DND-41 (cell line): ENCODE measurements at regions not wholly inside any gene's neighbourhood (a gene's known extent, or its start where the extent isn't known, plus 50 kb on each side); places are given as distances from the start of the nearest gene placed in this dataset.

Experiments used
- ATAC-seq: fragments of 200-7000 bp; cut with Tn5 transposase; 3 replicates; pipeline ENCODE4 v1.9.1; 2021; ENCODE audit warnings: low read depth; ENCODE audit not compliant: insufficient read depth
- DNase-seq: peaks from one replicate; pipeline ENCODE4 v3.0.0-alpha.2; 2020
- H2AFZ ChIP-seq: 2 replicates; pipeline ENCODE4 v1.6.0; 2012; ENCODE audit warnings: low read depth, low read length
- H3K27ac ChIP-seq: 2 replicates; pipeline ENCODE4 v1.5.1; 2012; ENCODE audit warnings: low read length, inconsistent platforms
- H3K27me3 ChIP-seq: fragments of 200-600 bp; sonication (generic); 2 replicates; pipeline ENCODE4 v1.6.0; 2012; ENCODE audit warnings: low read length, mild to moderate bottlenecking, inconsistent platforms; ENCODE audit not compliant: insufficient read depth, poor library complexity
- H3K36me3 ChIP-seq: 2 replicates; pipeline ENCODE4 v1.5.1; 2012; ENCODE audit warnings: low read length, inconsistent platforms; ENCODE audit not compliant: insufficient read depth
- H3K4me1 ChIP-seq: 2 replicates; pipeline ENCODE4 v1.5.1; 2012; ENCODE audit warnings: mild to moderate bottlenecking, low read length; ENCODE audit not compliant: insufficient read depth
- H3K4me2 ChIP-seq: 2 replicates; pipeline ENCODE4 v1.6.0; 2012; ENCODE audit warnings: mild to moderate bottlenecking, moderate library complexity, low read length, inconsistent platforms; ENCODE audit not compliant: insufficient read depth
- H3K4me3 ChIP-seq, 2 experiments: fragments of 200-600 bp in 1 of 2; shearing (Covaris generic) in 1 of 2; 2 replicates each; pipeline ENCODE4 v1.5.1; 2012 to 2016; ENCODE audit warnings: inconsistent platforms in 2 of 2, low read length in 2 of 2, mild to moderate bottlenecking in 2 of 2, low read depth in 1 of 2, moderate library complexity in 1 of 2
- H3K79me2 ChIP-seq: 2 replicates; pipeline ENCODE4 v1.6.0; 2012; ENCODE audit warnings: low read length, inconsistent platforms; ENCODE audit not compliant: insufficient read depth
- H3K9ac ChIP-seq: 2 replicates; pipeline ENCODE4 v1.6.0; 2012; ENCODE audit warnings: low read depth, mild to moderate bottlenecking, inconsistent platforms, low read length, moderate library complexity
- H3K9me3 ChIP-seq: 2 replicates; pipeline ENCODE4 v1.5.1; 2012; ENCODE audit warnings: low read length, moderate library complexity, mild to moderate bottlenecking, inconsistent platforms; ENCODE audit not compliant: insufficient read depth, severe bottlenecking
- H4K20me1 ChIP-seq: 2 replicates; pipeline ENCODE4 v1.6.0; 2012; ENCODE audit warnings: low read length; ENCODE audit not compliant: insufficient read depth
- CTCF ChIP-seq: IDR thresholded peaks from 2 replicates; pipeline ENCODE4 v1.5.1; 2012; ENCODE audit warnings: borderline replicate concordance, low read length, moderate library complexity, mild to moderate bottlenecking; ENCODE audit not compliant: poor library complexity, severe bottlenecking; ENCODE audit errors: extremely low read depth
- EZH2 ChIP-seq: IDR thresholded peaks from 3 replicates; pipeline ENCODE4 v1.6.1; 2012; ENCODE audit warnings: borderline replicate concordance, low read depth, mild to moderate bottlenecking, moderate library complexity, low read length, inconsistent platforms; ENCODE audit not compliant: severe bottlenecking

GRCh38 chr15:98583771-98584430, 64.4 kb upstream of the IGF1R start:
- Histone ChIP-seq H4K20me1 (no peaks in the 10 kb centered on the region), H3K79me2 (no peaks in the 10 kb centered on the region), H3K36me3 (no peaks in the 10 kb centered on the region), H3K27me3 (peaks cover 15% of the 10 kb centered on the region), H2AFZ (no peak overlapping the region), H3K9me3 (no peaks in the 10 kb centered on the region), H3K4me1 (no peaks in the 10 kb centered on the region), H3K4me2 (no peak overlapping the region), H3K9ac (no peak overlapping the region), H3K4me3 (no peak overlapping the region), H3K27ac (no peak overlapping the region)
- ATAC-seq, result no peak
- no peak for DNase-seq
- TF ChIP-seq EZH2, result no peak
- TF ChIP-seq CTCF, result no peak

- no peak overlapping the region for H2AFZ ChIP-seq
- peaks cover 11% of the 10 kb centered on the region for H3K27me3 ChIP-seq
- H4K20me1 ChIP-seq, result no peaks in the 10 kb centered on the region
- DNase-seq (no peak), ATAC-seq (no peak)
- no peaks in the 10 kb centered on the region for H3K36me3 ChIP-seq
- no peak for TF ChIP-seq EZH2
- no peak for TF ChIP-seq CTCF
- no peak overlapping the region for H3K9ac ChIP-seq
- H3K9me3 ChIP-seq, result no peaks in the 10 kb centered on the region
- H3K4me1 ChIP-seq, result no peaks in the 10 kb centered on the region
- H3K27ac ChIP-seq, result no peak overlapping the region
- H3K79me2 ChIP-seq, result no peaks in the 10 kb centered on the region
- H3K4me3 ChIP-seq, result no peak overlapping the region
- no peak overlapping the region for H3K4me2 ChIP-seq
Measured at GRCh38 chr15:98586066-98586465, 62.3 kb upstream of the IGF1R start.

DNA sequence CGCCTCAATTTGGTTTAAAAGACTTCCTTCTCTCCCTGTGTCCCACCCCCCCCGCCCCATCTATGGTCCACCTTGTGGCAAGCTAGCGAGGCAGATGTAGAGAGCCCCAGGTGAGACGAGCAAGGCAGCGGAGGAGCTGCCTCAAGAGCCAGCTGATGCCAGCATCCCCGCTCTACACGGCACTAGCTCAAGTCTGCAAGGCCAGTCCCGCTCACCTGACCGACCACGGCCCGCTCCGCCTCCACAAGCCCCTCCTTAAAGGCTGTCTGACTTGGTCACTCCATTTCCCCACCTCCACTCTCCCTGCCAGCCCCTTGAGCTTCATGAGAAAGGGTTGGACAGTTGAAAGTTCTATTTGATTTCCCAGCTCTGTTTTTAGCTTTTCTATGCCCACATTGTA, 56.2 kb upstream of the IGF1R start:
- no peaks in the 10 kb centered on the region for H4K20me1 ChIP-seq
- H3K4me3 ChIP-seq, result no peak overlapping the region
- ATAC-seq, result no peak
- no peak for TF ChIP-seq EZH2
- no peak for TF ChIP-seq CTCF
- no peaks in the 10 kb centered on the region for H3K79me2 ChIP-seq
- H3K27me3 ChIP-seq, result no peaks in the 10 kb centered on the region
- no peaks in the 10 kb centered on the region for H3K9me3 ChIP-seq
- no peak overlapping the region for H3K4me2 ChIP-seq
- H2AFZ ChIP-seq, result no peak overlapping the region
- H3K27ac ChIP-seq, result no peak overlapping the region
- DNase-seq, result no peak
- H3K36me3 ChIP-seq, result no peaks in the 10 kb centered on the region
- H3K9ac ChIP-seq, result no peak overlapping the region
- H3K4me1 ChIP-seq, result no peaks in the 10 kb centered on the region

GRCh38 chr15:98596131-98596530, 52.2 kb upstream of the IGF1R start:
- Histone ChIP-seq H3K4me1 (peaks cover 16% of the 10 kb centered on the region), H3K79me2 (no peaks in the 10 kb centered on the region), H2AFZ (no peak overlapping the region), H3K9me3 (no peaks in the 10 kb centered on the region), H3K4me3 (no peak overlapping the region), H3K4me2 (no peak overlapping the region), H3K36me3 (no peaks in the 10 kb centered on the region), H4K20me1 (no peaks in the 10 kb centered on the region), H3K27ac (no peak overlapping the region), H3K27me3 (no peaks in the 10 kb centered on the region), H3K9ac (no peak overlapping the region)
- ATAC-seq, result no peak
- no peak for TF ChIP-seq EZH2
- no peak for TF ChIP-seq CTCF
- DNase-seq, result no peak
